ENCODE measurements at regions not wholly inside any gene's neighbourhood (a gene's known extent, or its start where the extent isn't known, plus 50 kb on each side); places are given as distances from the start of the nearest gene placed in this dataset.
"Not testable (repeated sequence)": the region's sequence is repeated elsewhere in the genome, so short reads cannot be mapped to it uniquely, and the experiment has no call there.

- no peak for DNase-seq (ENCODE audit: extremely low read depth, low read depth, low spot score)
Measured at GRCh38 chr1:227508431-227508830, 54.9 kb upstream of the ZNF678 start.

GRCh38 chr1:227506490-227507393 is 56.6 kb upstream of the ZNF678 start:
- not testable (repeated sequence) for DNase-seq (ENCODE audit: extremely low read depth, low read depth, low spot score)

GRCh38 chr1:227496045-227496444 is 67.3 kb upstream of the ZNF678 start:
- DNase-seq (ENCODE audit: extremely low read depth, low read depth, low spot score), result not testable (repeated sequence)

- not testable (repeated sequence) for DNase-seq (ENCODE audit: extremely low read depth, low read depth, low spot score)
Measured at GRCh38 chr1:227493863-227494551, 69.3 kb upstream of the ZNF678 start.

- DNase-seq (ENCODE audit: extremely low read depth, low read depth, low spot score), result no peak
Measured at GRCh38 chr1:227490478-227490877, 72.9 kb upstream of the ZNF678 start.

- no peak for DNase-seq (ENCODE audit: extremely low read depth, low read depth, low spot score)
Measured at GRCh38 chr1:227490001-227490400, 73.4 kb upstream of the ZNF678 start.

GRCh38 chr1:227489572-227489971 is 73.8 kb upstream of the ZNF678 start:
- DNase-seq (ENCODE audit: extremely low read depth, low read depth, low spot score), result no peak

- DNase-seq (ENCODE audit: extremely low read depth, low read depth, low spot score), result no peak
Measured at GRCh38 chr1:227487606-227488005, 75.8 kb upstream of the ZNF678 start.

- DNase-seq (ENCODE audit: extremely low read depth, low read depth, low spot score), result no peak
Measured at GRCh38 chr1:227486559-227486958, 76.8 kb upstream of the ZNF678 start.

- no peak for DNase-seq (ENCODE audit: extremely low read depth, low read depth, low spot score)
Measured at GRCh38 chr1:227482023-227482299, 81.4 kb upstream of the ZNF678 start.

- not testable (repeated sequence) for DNase-seq (ENCODE audit: extremely low read depth, low read depth, low spot score)
Measured at GRCh38 chr1:227474072-227474471, 89.3 kb upstream of the ZNF678 start.

- DNase-seq (ENCODE audit: extremely low read depth, low read depth, low spot score), result no peak
Measured at GRCh38 chr1:227472772-227473171, 90.6 kb upstream of the ZNF678 start.

GRCh38 chr1:227470688-227471087 is 92.7 kb upstream of the ZNF678 start:
- no peak for DNase-seq (ENCODE audit: extremely low read depth, low read depth, low spot score)

GRCh38 chr1:227469708-227470107 is 93.6 kb upstream of the ZNF678 start:
- DNase-seq (ENCODE audit: extremely low read depth, low read depth, low spot score), result no peak

- DNase-seq (ENCODE audit: extremely low read depth, low read depth, low spot score), result no peak
Measured at GRCh38 chr1:227466039-227466645, 97.2 kb upstream of the ZNF678 start.

GRCh38 chr1:227465256-227465655 is 98.1 kb upstream of the ZNF678 start:
- DNase-seq (ENCODE audit: extremely low read depth, low read depth, low spot score), result no peak

GRCh38 chr1:227459977-227460376 is 103.4 kb upstream of the ZNF678 start:
- no peak for DNase-seq (ENCODE audit: extremely low read depth, low read depth, low spot score)

GRCh38 chr1:227459326-227459841 is 104.0 kb upstream of the ZNF678 start:
- no peak for DNase-seq (ENCODE audit: extremely low read depth, low read depth, low spot score)

- no peak for DNase-seq (ENCODE audit: extremely low read depth, low read depth, low spot score)
Measured at GRCh38 chr1:227454686-227455085, 108.7 kb upstream of the ZNF678 start.

- no peak for DNase-seq (ENCODE audit: extremely low read depth, low read depth, low spot score)
Measured at GRCh38 chr1:227453631-227454355, 109.6 kb upstream of the ZNF678 start.

GRCh38 chr1:227451954-227452353 is 111.4 kb upstream of the ZNF678 start:
- no peak for DNase-seq (ENCODE audit: extremely low read depth, low read depth, low spot score)

All from glomerular endothelial cell (primary cell).